H9 (cell line): ENCODE measurements at regions not wholly inside any gene's neighbourhood (a gene's known extent, or its start where the extent isn't known, plus 50 kb on each side); places are given as distances from the start of the nearest gene placed in this dataset.

Experiments used
- DNase-seq: peaks from one replicate; pipeline ENCODE4 v3.0.0-alpha.2; 2017
- H2AFZ ChIP-seq: one replicate; pipeline ENCODE4 v1.6.1; 2013; ENCODE audit warnings: mild to moderate bottlenecking, low read length, control low read depth, moderate library complexity
- H2AK5ac ChIP-seq: 2 replicates; pipeline ENCODE4 v1.6.1; 2013; ENCODE audit warnings: low read length, control low read depth, mixed read lengths; ENCODE audit not compliant: insufficient read length
- H2BK120ac ChIP-seq: one replicate; pipeline ENCODE4 v1.6.1; 2013; ENCODE audit warnings: low read depth, mild to moderate bottlenecking, low read length, control low read depth, inconsistent platforms; ENCODE audit not compliant: poor library complexity, severe bottlenecking
- H2BK12ac ChIP-seq: 2 replicates; pipeline ENCODE4 v1.6.1; 2013; ENCODE audit warnings: low read length, control low read depth, mixed read lengths, low read depth; ENCODE audit not compliant: insufficient read length
- H2BK15ac ChIP-seq: 2 replicates; pipeline ENCODE4 v1.6.1; 2013; ENCODE audit warnings: low read depth, low read length, control low read depth
- H2BK20ac ChIP-seq: one replicate; pipeline ENCODE4 v1.6.1; 2013; ENCODE audit warnings: low read depth, mild to moderate bottlenecking, low read length, control low read depth, inconsistent platforms; ENCODE audit not compliant: poor library complexity, severe bottlenecking
- H2BK5ac ChIP-seq: 2 replicates; pipeline ENCODE4 v1.6.1; 2013; ENCODE audit warnings: low read length, control low read depth, mixed read lengths; ENCODE audit not compliant: insufficient read length
- H3K14ac ChIP-seq: 2 replicates; pipeline ENCODE4 v1.6.1; 2013; ENCODE audit warnings: low read length, control low read depth; ENCODE audit not compliant: insufficient read depth
- H3K18ac ChIP-seq: 2 replicates; pipeline ENCODE4 v1.6.1; 2013; ENCODE audit warnings: low read depth, mild to moderate bottlenecking, mixed read lengths, low read length, control low read depth; ENCODE audit not compliant: insufficient read length
- H3K23ac ChIP-seq: 2 replicates; pipeline ENCODE4 v1.6.1; 2013; ENCODE audit warnings: low read length, control low read depth, mixed read lengths, low read depth; ENCODE audit not compliant: insufficient read length
- H3K23me2 ChIP-seq: 2 replicates; pipeline ENCODE4 v1.6.1; 2013; ENCODE audit warnings: low read depth, mild to moderate bottlenecking, mixed read lengths, low read length, control low read depth; ENCODE audit not compliant: insufficient read length, poor library complexity, severe bottlenecking
- H3K27ac ChIP-seq: 2 replicates; pipeline ENCODE4 v1.5.1; 2013; ENCODE audit warnings: low read length, control low read depth, mixed read lengths, low read depth; ENCODE audit not compliant: insufficient read length
- H3K27me3 ChIP-seq: 2 replicates; pipeline ENCODE4 v1.6.1; 2013; ENCODE audit warnings: low read length, control low read depth, inconsistent platforms; ENCODE audit not compliant: insufficient read depth
- H3K4ac ChIP-seq: 2 replicates; pipeline ENCODE4 v1.6.1; 2013; ENCODE audit warnings: low read depth, mild to moderate bottlenecking, control low read depth, inconsistent platforms, low read length, moderate library complexity
- H3K4me1 ChIP-seq: 2 replicates; pipeline ENCODE4 v1.6.1; 2013; ENCODE audit warnings: low read length, control low read depth, inconsistent platforms; ENCODE audit not compliant: insufficient read depth
- H3K4me2 ChIP-seq: 2 replicates; pipeline ENCODE4 v1.6.1; 2013; ENCODE audit warnings: low read length, control low read depth, mixed read lengths; ENCODE audit not compliant: insufficient read length, insufficient read depth
- H3K56ac ChIP-seq: 2 replicates; pipeline ENCODE4 v1.6.1; 2013; ENCODE audit warnings: low read depth, mild to moderate bottlenecking, mixed read lengths, low read length, control low read depth; ENCODE audit not compliant: insufficient read length
- H3K79me1 ChIP-seq: 2 replicates; pipeline ENCODE4 v1.6.1; 2013; ENCODE audit warnings: low read depth, mild to moderate bottlenecking, moderate library complexity, low read length, control low read depth, inconsistent platforms; ENCODE audit not compliant: insufficient read depth, poor library complexity, severe bottlenecking
- H3K79me2 ChIP-seq: 2 replicates; pipeline ENCODE4 v1.6.1; 2013; ENCODE audit warnings: low read length, control low read depth, inconsistent platforms; ENCODE audit not compliant: insufficient read depth
- H3K9ac ChIP-seq: 2 replicates; pipeline ENCODE4 v1.6.1; 2013; ENCODE audit warnings: low read length, control low read depth, mixed read lengths; ENCODE audit not compliant: insufficient read length; ENCODE audit errors: extremely low read depth
- H3K9me3 ChIP-seq: one replicate; pipeline ENCODE4 v1.6.1; 2013; ENCODE audit warnings: low read depth, low read length, inconsistent platforms; ENCODE audit not compliant: control insufficient read depth
- H3T11ph ChIP-seq: one replicate; pipeline ENCODE4 v1.6.1; 2013; ENCODE audit warnings: mild to moderate bottlenecking, low read length, control low read depth, inconsistent platforms
- H4K20me1 ChIP-seq: one replicate; pipeline ENCODE4 v1.6.1; 2013; ENCODE audit not compliant: control insufficient read depth, insufficient read length, insufficient read depth
- H4K5ac ChIP-seq: 2 replicates; pipeline ENCODE4 v1.6.1; 2013; ENCODE audit warnings: low read depth, mild to moderate bottlenecking, mixed read lengths, low read length, control low read depth; ENCODE audit not compliant: insufficient read length
- H4K8ac ChIP-seq: replicated peaks from 2 replicates; pipeline ENCODE4 v1.6.1; 2013; ENCODE audit warnings: low read length, control low read depth, mixed read lengths, low read depth; ENCODE audit not compliant: insufficient read length
- H4K91ac ChIP-seq: 2 replicates; pipeline ENCODE4 v1.6.1; 2013; ENCODE audit warnings: low read depth, mild to moderate bottlenecking, moderate library complexity, mixed read lengths, low read length, control low read depth; ENCODE audit not compliant: insufficient read length
- H3K27ac Mint-ChIP-seq, 3 experiments: 2 replicates in 2 of 3; 3 replicates in 1 of 3; pipeline ENCODE4 v1.8.0; 2020 to 2021; ENCODE audit warnings: mixed read lengths in 3 of 3, mild to moderate bottlenecking in 1 of 3, moderate library complexity in 1 of 3
- H3K27me3 Mint-ChIP-seq: 2 replicates; pipeline ENCODE4 v1.8.0; 2021; ENCODE audit warnings: low read depth, mild to moderate bottlenecking, moderate library complexity, mixed read lengths
- H3K36me3 Mint-ChIP-seq, 3 experiments: 2 replicates in 2 of 3; 3 replicates in 1 of 3; pipeline ENCODE4 v1.8.0; 2020 to 2021; ENCODE audit warnings: low read depth in 3 of 3, mixed read lengths in 3 of 3; ENCODE audit not compliant: insufficient read depth in 1 of 3
- H3K4me1 Mint-ChIP-seq, 2 experiments: 2 replicates each; pipeline ENCODE4 v1.8.0; 2020; ENCODE audit warnings: mixed read lengths in 2 of 2
- H3K4me3 Mint-ChIP-seq, 2 experiments: 2 replicates in 1 of 2; 3 replicates in 1 of 2; pipeline ENCODE4 v1.8.0; 2020 to 2021; ENCODE audit warnings: mild to moderate bottlenecking in 2 of 2, mixed read lengths in 2 of 2, moderate library complexity in 1 of 2
- H3K9me3 Mint-ChIP-seq, 2 experiments: 2 replicates in 1 of 2; 3 replicates in 1 of 2; pipeline ENCODE4 v1.8.0; 2020; ENCODE audit warnings: mild to moderate bottlenecking in 2 of 2, mixed read lengths in 2 of 2, moderate library complexity in 1 of 2
- WGBS: extraction: QIAGEN DNeasy Blood & Tissue Kit; methylation state at CpG from one replicate; pipeline ENCODE4 v1.1.7; 2013; ENCODE audit warnings: missing lambda C conversion rate, low lambda C conversion rate, mixed read lengths; ENCODE audit not compliant: insufficient read length; ENCODE audit errors: extremely low coverage; 5-methylcytosine and 5-hydroxymethylcytosine counted together
- TF ChIP-seq, protein P1 (sequence below): fragments of 200-600 bp; sonication (generic); conservative IDR thresholded peaks from 3 replicates; pipeline ENCODE4 v1.8.0; 2021; ENCODE audit warnings: antibody characterized with exemption, mild to moderate bottlenecking

DNA sequence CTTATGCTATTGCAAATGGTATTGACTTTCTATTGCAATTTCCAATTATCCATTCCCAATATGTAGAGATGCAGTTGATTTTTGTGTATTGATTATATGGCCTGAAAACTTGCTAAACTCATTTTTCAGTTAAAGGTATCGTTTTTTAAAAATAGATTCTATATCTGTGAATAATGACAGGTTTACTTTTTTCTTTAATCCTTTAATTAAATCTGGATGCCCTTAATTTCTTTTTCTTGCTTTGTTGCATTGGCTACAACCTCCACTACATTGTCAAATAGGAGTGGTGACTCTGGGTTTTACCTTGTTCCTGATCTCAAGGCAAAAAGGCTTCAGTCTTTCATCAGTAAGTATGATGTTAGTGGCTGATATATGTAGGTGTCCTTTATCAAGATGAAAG, 522.4 kb downstream of the MATN1 start:
- Histone ChIP-seq H3K27me3 (no peaks in the 10 kb centered on the region), H3K23ac (no peak overlapping the region), H2BK5ac (no peak overlapping the region), H3K9me3 (peaks cover 6% of the 10 kb centered on the region), H2AK5ac (no peak overlapping the region), H3K4me2 (no peak overlapping the region), H4K5ac (no peak overlapping the region), H2BK20ac (no peak overlapping the region), H4K91ac (no peak overlapping the region), H4K8ac (no peak overlapping the region), H2BK12ac (no peak overlapping the region), H4K20me1 (no peaks in the 10 kb centered on the region), H3K4ac (no peak overlapping the region), H2AFZ (no peak overlapping the region), H2BK15ac (no peak overlapping the region), H3K56ac (no peak overlapping the region), H3K4me1 (no peaks in the 10 kb centered on the region), H3K23me2 (no peaks in the 10 kb centered on the region), H3K14ac (no peak overlapping the region), H3K79me2 (no peaks in the 10 kb centered on the region), H3K9ac (no peak overlapping the region), H3K27ac (no peak overlapping the region), H2BK120ac (no peak overlapping the region), H3K18ac (no peak overlapping the region), H3T11ph (no peak overlapping the region), H3K79me1 (no peaks in the 10 kb centered on the region)
- no CpG with 5 or more reads among the region's 1 CpG for WGBS
- Mint-ChIP-seq H3K9me3 (peaks cover 11 to 13% of the 10 kb centered on the region in 2 experiments), H3K4me3 (no peak overlapping the region), H3K27ac (no peak overlapping the region), H3K4me1 (peaks cover 0 to 3% of the 10 kb centered on the region in 2 experiments; a peak in 1 of 4 replicates), H3K27me3 (peaks cover 9% of the 10 kb centered on the region), H3K36me3 (no peaks in the 10 kb centered on the region)
- TF ChIP-seq, protein P1, sequence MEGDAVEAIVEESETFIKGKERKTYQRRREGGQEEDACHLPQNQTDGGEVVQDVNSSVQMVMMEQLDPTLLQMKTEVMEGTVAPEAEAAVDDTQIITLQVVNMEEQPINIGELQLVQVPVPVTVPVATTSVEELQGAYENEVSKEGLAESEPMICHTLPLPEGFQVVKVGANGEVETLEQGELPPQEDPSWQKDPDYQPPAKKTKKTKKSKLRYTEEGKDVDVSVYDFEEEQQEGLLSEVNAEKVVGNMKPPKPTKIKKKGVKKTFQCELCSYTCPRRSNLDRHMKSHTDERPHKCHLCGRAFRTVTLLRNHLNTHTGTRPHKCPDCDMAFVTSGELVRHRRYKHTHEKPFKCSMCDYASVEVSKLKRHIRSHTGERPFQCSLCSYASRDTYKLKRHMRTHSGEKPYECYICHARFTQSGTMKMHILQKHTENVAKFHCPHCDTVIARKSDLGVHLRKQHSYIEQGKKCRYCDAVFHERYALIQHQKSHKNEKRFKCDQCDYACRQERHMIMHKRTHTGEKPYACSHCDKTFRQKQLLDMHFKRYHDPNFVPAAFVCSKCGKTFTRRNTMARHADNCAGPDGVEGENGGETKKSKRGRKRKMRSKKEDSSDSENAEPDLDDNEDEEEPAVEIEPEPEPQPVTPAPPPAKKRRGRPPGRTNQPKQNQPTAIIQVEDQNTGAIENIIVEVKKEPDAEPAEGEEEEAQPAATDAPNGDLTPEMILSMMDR, result no peak
- DNase-seq, result no peak
